ENCODE measurements at regions not wholly inside any gene's neighbourhood (a gene's known extent, or its start where the extent isn't known, plus 50 kb on each side); places are given as distances from the start of the nearest gene placed in this dataset.
"Not testable (repeated sequence)": the region's sequence is repeated elsewhere in the genome, so short reads cannot be mapped to it uniquely, and the experiment has no call there.

DNA sequence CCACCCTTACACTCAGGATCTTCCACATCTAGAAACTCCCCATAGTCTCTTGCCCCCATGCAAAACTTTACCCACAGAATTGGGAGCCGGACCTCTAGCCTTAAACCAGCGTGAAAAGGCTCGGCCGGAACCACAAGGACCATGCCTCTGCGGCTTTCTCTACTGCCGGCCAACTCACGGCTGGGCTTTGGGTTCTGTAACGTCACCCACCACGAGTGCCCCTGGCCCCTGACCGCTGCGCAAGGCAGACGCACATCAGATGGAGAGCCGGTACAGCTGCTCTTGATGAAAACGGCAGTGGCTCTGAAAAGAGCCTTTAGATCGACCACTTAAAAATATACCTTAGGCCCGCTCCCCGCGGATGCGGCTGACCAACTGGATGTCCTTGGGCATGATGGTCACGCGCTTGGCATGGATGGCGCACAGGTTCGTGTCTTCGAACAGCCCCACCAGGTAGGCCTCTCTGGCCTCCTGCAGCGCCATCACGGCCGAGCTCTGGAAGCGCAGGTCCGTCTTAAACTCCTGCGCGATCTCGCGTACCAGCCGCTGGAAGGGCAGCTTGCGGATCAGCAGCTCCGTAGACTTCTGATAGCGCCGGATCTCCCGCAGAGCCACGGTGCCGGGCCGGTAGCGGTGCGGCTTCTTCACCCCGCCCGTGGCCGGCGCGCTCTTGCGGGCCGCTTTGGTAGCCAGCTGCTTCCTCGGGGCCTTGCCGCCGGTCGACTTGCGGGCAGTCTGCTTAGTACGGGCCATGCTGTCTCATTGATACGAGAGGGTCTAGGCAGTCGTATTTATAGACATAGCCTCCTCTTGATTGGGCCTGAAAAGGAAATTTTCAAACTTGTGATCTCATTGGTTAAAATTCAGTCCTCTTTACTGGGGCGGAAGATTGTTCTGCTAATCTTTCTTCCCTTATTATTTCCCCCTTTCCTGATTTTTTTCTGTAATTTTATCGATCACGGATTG lies 66.3 kb downstream of the FAM72C start:
- POLR2A ChIA-PET; H3K36me3 Mint-ChIP-seq (ENCODE audit: low read depth); H3K27ac Mint-ChIP-seq; H3K9me3 Mint-ChIP-seq; H3K27me3 Mint-ChIP-seq; CTCF ChIA-PET; H3K4me1 Mint-ChIP-seq: not testable (repeated sequence)
- H3K4me3 Mint-ChIP-seq, result peak overlapping the region; percentile 54
- peak; percentile 31 for DNase-seq

DNA sequence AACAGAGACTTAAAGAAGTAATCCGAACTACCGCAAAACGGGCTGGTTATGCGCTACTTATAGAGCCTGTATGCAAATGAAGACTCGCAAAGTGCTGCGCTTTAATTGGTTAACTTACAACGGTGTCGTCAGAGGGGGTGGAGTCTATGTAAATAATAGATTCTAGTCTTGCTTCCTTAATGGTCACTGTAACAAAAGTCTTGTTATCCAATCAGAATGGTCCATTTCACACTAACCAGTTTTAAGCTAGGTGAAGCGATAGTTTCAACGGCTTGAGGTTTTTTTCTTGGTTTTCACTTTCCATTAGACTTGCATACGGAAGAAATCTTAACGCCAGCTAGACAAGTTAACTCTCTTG lies 67.2 kb downstream of the FAM72C start:
- H3K4me1 Mint-ChIP-seq; POLR2A ChIA-PET; H3K4me3 Mint-ChIP-seq; H3K27ac Mint-ChIP-seq; H3K27me3 Mint-ChIP-seq; H3K9me3 Mint-ChIP-seq; H3K36me3 Mint-ChIP-seq (ENCODE audit: low read depth); CTCF ChIA-PET; DNase-seq: not testable (repeated sequence)

DNA sequence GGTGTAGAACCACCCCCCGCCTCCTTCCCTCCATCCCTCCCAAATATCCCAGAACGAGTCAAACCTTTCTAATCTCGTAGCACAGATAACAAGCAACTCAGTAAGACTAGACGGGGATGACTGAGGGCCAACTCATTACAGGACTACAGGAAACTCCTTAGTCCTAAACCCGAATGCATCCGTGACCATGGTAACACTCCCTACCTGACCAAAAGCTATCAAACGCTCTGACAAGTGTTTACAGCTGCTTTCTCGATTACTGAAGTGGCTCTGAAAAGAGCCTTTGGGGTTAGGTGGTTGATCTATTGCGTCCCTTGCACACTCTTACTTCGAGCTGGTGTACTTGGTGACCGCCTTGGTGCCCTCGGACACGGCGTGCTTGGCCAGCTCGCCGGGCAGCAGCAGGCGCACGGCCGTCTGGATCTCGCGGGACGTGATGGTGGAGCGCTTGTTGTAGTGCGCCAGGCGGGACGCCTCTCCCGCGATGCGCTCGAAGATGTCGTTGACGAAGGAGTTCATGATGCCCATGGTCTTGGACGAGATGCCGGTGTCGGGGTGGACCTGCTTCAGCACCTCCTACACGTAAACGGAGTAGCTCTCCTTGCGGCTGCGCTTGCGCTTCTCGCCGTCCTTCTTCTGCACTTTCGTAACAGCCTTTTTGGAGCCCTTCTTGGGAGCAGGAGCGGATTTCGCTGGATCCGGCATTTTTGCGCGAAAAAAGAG lies 67.7 kb downstream of the FAM72C start:
- POLR2A ChIA-PET; H3K27ac Mint-ChIP-seq; H3K4me3 Mint-ChIP-seq; H3K36me3 Mint-ChIP-seq (ENCODE audit: low read depth); DNase-seq; H3K4me1 Mint-ChIP-seq; H3K27me3 Mint-ChIP-seq; CTCF ChIA-PET; H3K9me3 Mint-ChIP-seq: not testable (repeated sequence)

DNA sequence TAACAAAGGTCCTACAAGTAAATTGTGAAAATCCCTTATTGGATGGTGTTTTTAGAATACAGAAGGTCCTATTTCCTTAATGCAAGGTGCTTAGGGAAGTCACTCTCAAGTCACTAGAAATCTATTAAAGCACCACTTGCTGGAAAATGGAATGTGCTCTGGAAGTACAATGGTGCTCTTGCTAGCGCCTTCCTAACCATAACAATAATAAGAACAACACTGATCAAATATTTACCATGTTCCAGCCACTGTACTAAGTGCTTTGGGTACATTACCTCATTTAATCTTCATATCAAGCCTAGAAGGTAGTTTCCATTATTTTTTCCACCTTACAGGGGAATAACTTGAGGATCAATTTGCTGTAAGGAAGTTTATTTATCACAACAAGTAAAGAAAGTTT lies 75.4 kb downstream of the FAM72C start:
- H3K4me3 Mint-ChIP-seq; H3K4me1 Mint-ChIP-seq; H3K27ac Mint-ChIP-seq; H3K36me3 Mint-ChIP-seq (ENCODE audit: low read depth); H3K9me3 Mint-ChIP-seq; CTCF ChIA-PET; POLR2A ChIA-PET; H3K27me3 Mint-ChIP-seq; DNase-seq: not testable (repeated sequence)

DNA sequence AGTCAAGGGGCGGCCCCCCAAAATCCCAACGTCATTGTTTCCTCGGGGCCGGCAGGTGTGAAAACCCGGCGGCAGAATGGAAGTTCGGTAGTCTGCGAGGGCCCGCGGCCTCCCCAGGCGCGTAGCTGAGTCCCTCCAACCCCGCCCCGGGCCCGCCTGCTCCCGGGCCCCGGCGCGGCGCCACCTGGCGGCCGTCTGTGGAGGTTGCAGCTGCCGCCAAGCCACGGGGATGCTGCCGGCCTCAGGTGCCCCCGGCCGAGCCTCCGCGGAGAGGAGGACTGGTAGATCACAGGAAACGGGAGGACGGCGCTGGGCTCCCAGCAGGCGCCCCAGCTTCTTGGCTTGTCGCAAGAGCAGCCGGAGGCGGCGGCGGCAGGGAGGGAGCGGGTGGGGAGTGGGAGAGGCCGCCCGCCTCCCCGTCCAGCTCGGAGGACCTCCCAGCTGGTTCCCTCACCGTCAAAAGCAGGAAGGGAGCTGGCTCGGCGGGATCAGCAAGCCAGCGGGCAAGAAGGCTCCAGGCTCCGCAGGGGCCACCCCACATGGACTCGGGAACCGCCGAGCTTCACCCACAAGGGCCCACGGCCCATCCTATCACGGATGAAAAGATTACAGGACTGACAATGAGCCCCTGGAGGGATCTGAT lies 86.7 kb downstream of the FAM72C start:
- H3K27ac Mint-ChIP-seq; H3K4me1 Mint-ChIP-seq; H3K27me3 Mint-ChIP-seq; H3K9me3 Mint-ChIP-seq; H3K4me3 Mint-ChIP-seq; CTCF ChIA-PET; H3K36me3 Mint-ChIP-seq (ENCODE audit: low read depth); POLR2A ChIA-PET: not testable (repeated sequence)
- DNase-seq, result peak; percentile 76

DNA sequence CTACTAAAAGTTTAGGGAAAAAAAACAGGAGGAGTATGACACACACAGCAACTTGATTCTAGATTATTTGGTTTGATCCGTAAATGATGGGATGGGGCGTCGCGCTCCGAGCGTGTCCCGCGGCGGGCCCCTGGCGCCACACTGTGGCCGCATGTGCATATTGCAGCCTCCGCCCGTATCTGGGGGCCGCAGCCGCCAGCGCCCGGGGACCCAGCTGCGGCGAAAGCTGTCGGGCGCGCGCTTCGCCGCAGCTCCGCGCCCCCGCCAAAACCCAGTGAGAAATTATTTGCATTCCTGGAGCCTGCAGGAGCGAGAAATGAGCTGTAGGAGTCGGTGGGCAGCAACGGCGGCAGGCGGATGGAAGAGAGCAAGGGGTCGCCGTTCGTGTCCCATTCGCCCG lies 87.3 kb downstream of the FAM72C start:
- POLR2A ChIA-PET; H3K27me3 Mint-ChIP-seq; H3K36me3 Mint-ChIP-seq (ENCODE audit: low read depth); H3K4me1 Mint-ChIP-seq; H3K27ac Mint-ChIP-seq; H3K9me3 Mint-ChIP-seq; CTCF ChIA-PET: not testable (repeated sequence)
- peak overlapping the region; percentile 39 for H3K4me3 Mint-ChIP-seq
- peak; percentile 41 for DNase-seq

DNA sequence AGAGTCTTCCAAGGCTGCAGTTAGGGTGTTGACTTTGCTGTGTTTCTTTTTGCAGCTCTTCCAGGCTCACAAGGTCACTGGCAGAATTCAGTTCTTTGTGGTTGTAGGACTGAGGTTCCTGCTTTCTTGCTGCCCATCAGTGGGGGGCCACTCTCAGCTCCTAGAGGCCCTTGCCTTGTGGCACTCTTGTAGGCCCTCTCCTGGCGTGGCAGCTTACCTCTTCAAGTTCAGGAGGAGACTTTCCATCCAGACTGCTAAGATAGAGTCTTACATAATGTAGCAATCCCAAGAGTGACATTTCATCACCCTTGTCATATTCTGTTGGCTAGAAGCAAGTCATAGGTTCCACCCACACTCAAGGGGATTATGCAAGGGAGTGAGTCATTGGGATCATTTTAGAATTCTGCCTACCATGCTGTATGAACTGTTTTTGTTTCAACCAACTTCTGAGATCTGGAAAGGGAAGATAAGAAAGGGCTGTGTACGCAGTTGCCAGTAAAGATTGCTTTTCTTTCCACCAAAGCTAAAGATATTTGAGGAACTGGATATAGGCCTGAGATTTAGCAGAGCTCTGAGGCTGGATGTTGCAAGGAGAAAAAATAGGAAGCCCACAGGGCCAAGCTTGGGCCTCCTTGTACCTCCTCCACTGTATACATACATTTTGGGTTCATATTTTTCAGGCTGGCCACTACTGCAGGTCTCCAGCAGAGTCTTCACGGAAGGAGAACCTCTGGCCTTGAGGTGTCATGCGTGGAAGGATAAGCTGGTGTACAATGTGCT lies 91.8 kb downstream of the FAM72C start:
- H3K4me3 Mint-ChIP-seq; H3K9me3 Mint-ChIP-seq; H3K4me1 Mint-ChIP-seq; H3K27ac Mint-ChIP-seq; H3K36me3 Mint-ChIP-seq (ENCODE audit: low read depth); DNase-seq; POLR2A ChIA-PET; H3K27me3 Mint-ChIP-seq; CTCF ChIA-PET: not testable (repeated sequence)

DNA sequence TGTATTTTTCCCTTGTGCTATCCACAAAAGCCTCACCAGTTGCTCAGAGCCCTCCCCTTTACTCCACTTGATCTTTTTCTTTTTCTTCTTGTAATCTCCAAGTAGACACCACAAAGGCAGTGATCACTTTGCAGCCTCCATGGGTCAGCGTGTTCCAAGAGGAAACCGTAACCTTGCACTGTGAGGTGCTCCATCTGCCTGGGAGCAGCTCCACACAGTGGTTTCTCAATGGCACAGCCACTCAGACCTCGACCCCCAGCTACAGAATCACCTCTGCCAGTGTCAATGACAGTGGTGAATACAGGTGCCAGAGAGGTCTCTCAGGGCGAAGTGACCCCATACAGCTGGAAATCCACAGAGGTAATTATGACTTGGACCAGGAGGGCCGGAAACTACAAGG lies 95.8 kb downstream of the FAM72C start:
- H3K27me3 Mint-ChIP-seq; CTCF ChIA-PET; H3K4me3 Mint-ChIP-seq; H3K36me3 Mint-ChIP-seq (ENCODE audit: low read depth); DNase-seq; POLR2A ChIA-PET; H3K27ac Mint-ChIP-seq; H3K4me1 Mint-ChIP-seq; H3K9me3 Mint-ChIP-seq: not testable (repeated sequence)

DNA sequence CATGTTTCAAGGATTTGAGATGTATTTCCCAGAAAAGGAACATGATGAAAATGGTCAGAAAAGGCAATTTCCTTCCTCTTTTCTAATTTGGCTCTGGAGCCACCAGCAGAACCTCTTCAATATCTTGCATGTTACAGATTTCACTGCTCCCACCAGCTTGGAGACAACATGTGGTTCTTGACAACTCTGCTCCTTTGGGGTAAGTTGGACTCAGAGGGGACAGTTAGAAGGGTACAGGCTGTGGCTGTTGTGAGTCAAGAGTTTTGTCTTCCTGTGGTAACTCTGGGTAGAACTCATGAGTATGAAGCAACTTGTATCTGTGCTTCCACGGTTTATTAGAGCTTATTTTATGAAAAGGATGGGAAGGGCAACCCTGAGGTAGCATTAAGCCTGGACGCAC lies 97.2 kb downstream of the FAM72C start:
- H3K9me3 Mint-ChIP-seq; POLR2A ChIA-PET; H3K27me3 Mint-ChIP-seq; H3K27ac Mint-ChIP-seq; H3K36me3 Mint-ChIP-seq (ENCODE audit: low read depth); H3K4me3 Mint-ChIP-seq; CTCF ChIA-PET; H3K4me1 Mint-ChIP-seq; DNase-seq: not testable (repeated sequence)

DNA sequence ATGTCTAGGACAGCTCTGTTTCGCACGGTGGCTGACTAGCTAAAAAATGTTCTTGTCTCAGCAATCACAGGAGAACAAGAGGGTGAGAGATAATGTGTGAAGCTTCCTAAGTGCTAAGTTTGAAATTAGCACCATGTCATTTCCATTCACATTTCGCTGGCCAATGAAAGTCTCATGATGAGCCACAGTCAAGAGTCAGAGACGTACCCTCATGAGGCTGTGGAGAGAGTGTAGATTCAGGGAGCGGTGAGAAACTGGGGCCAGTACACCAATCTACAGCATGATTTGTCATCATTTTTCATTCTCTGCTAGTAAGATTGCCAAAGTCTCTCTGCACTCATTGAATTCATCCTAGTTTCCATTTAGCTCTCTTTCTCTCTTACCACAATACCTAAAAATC lies 98.1 kb downstream of the FAM72C start:
- H3K4me1 Mint-ChIP-seq; CTCF ChIA-PET; DNase-seq; H3K27me3 Mint-ChIP-seq; H3K4me3 Mint-ChIP-seq; H3K36me3 Mint-ChIP-seq (ENCODE audit: low read depth); H3K9me3 Mint-ChIP-seq; H3K27ac Mint-ChIP-seq; POLR2A ChIA-PET: not testable (repeated sequence)

DNA sequence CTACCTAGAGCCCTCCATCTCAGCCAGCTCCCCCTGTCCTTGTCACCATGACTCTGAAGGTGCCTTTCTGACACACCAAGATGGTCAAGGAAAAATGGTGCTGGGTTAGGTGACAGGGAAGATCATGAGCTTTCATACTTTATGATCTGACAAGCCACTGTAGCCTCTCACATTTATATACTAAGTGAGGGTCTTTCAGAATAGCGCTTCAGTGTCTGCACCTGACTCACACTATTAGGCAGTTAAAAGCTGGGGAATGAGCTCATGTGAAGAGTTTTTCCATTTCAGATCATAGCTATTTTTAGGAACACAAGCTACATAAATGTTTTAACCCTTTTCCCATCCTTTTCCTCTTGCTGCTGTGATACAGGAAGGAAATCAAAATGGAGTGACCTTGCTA lies 101.4 kb downstream of the FAM72C start:
- CTCF ChIA-PET; DNase-seq; H3K27me3 Mint-ChIP-seq; H3K27ac Mint-ChIP-seq; H3K4me1 Mint-ChIP-seq; H3K4me3 Mint-ChIP-seq; POLR2A ChIA-PET; H3K9me3 Mint-ChIP-seq; H3K36me3 Mint-ChIP-seq (ENCODE audit: low read depth): not testable (repeated sequence)

DNA sequence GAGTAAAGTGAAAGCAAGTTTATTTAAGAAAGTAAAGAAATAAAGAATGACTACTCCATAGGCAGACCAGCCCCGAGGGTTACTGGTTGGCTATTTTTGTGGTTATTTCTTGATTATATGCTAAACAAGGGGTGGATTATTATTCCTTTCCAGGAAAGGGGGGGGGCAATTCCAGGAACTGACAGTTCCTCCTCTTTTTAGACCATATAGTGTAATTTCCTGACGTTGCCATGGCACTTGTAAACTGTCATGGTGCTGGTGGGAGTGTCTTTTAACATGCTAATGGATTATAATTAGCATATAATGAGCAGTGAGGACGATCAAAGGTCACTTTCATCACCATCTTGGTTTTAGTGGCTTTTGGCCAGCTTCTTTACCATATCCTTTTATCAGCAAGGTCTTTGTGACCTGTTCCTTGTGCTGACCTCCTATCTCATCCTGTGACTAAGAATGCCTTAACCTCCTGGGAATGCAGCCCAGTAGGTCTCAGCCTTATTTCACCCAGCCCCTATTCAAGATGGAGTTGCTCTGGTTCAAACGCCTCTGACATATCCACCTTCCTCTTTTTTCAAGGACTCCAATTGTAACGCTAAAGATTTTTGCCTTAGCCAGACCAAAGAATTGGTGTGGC lies 104.1 kb downstream of the FAM72C start:
- DNase-seq; POLR2A ChIA-PET; H3K27ac Mint-ChIP-seq; H3K4me1 Mint-ChIP-seq; H3K9me3 Mint-ChIP-seq; H3K4me3 Mint-ChIP-seq; CTCF ChIA-PET; H3K36me3 Mint-ChIP-seq (ENCODE audit: low read depth); H3K27me3 Mint-ChIP-seq: not testable (repeated sequence)

DNA sequence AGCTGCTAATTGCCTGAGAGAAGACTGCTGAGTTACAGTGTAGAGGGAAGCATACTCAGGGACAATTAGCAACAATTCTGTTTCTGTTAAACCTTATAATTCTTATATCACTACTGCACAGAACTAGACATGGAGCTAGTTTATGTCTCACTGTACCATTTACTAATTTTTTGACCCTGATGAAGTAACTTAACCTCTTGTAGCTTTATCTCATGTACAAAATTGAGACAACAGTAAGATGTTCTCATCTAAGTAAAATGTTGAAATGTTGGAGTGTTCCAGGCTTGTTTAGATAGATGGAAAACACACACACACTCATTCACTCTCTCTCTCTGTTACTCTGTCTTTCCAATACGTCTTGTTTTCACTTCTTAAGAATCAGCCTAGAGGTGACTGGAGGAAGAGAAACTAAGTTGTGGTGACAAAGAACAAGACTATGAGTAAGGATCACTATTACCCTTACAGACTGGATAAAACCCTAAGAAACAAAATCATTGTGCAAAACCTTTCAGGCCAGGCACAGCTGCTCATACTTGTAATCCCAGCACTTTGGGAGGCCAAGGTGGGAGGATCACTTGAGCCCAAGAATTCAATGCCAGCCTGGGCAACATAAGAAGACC lies 107.8 kb downstream of the FAM72C start:
- H3K27ac Mint-ChIP-seq; DNase-seq; H3K27me3 Mint-ChIP-seq; H3K4me1 Mint-ChIP-seq; H3K36me3 Mint-ChIP-seq (ENCODE audit: low read depth); H3K4me3 Mint-ChIP-seq; H3K9me3 Mint-ChIP-seq; CTCF ChIA-PET; POLR2A ChIA-PET: not testable (repeated sequence)
